Urinary bladder (tissue), 3 donors: ENCODE measurements at regions not wholly inside any gene's neighbourhood (a gene's known extent, or its start where the extent isn't known, plus 50 kb on each side); places are given as distances from the start of the nearest gene placed in this dataset.

Source experiments
- DNase-seq: peaks from one replicate; pipeline ENCODE4 v3.0.0-alpha.2; 2015; ENCODE audit errors: extremely low spot score
- H3K27ac ChIP-seq: one replicate; pipeline ENCODE4 v1.5.1; 2013; ENCODE audit warnings: low read depth, mild to moderate bottlenecking, moderate library complexity
- H3K36me3 ChIP-seq: one replicate; pipeline ENCODE4 v1.6.1; 2013; ENCODE audit warnings: mild to moderate bottlenecking, moderate library complexity; ENCODE audit not compliant: insufficient read depth
- H3K4me1 ChIP-seq: one replicate; pipeline ENCODE4 v1.6.1; 2013; ENCODE audit warnings: mild to moderate bottlenecking, moderate library complexity; ENCODE audit not compliant: insufficient read depth
- H3K4me3 ChIP-seq: one replicate; pipeline ENCODE4 v1.5.1; 2013; ENCODE audit warnings: low read depth, low read length
- WGBS: extraction: QIAGEN DNeasy Blood & Tissue Kit; methylation state at CpG from one replicate; pipeline ENCODE4 v1.1.7; 2013; 5-methylcytosine and 5-hydroxymethylcytosine counted together
- donor health status: healthy with polysubstance abuse.
- donor health status: healthy.

- H3K4me1 ChIP-seq: no peaks in the 10 kb centered on the region
- WGBS: 28% methylated on average over 3 of the region's 3 CpGs
- H3K36me3 ChIP-seq: no peaks in the 10 kb centered on the region
- H3K27ac ChIP-seq: no peak overlapping the region
- H3K4me3 ChIP-seq: no peak overlapping the region
- no peak for DNase-seq
Observed at GRCh38 chr5:104643320-104643719, 1080.7 kb upstream of the NUDT12 start.

GRCh38 chr5:104635227-104635626 lies 1072.6 kb upstream of the NUDT12 start:
- 72% methylated on average over 3 of the region's 3 CpGs for WGBS
- no peak overlapping the region for H3K27ac ChIP-seq
- no peaks in the 10 kb centered on the region for H3K36me3 ChIP-seq
- no peak for DNase-seq
- no peaks in the 10 kb centered on the region for H3K4me1 ChIP-seq
- H3K4me3 ChIP-seq: no peak overlapping the region

DNA sequence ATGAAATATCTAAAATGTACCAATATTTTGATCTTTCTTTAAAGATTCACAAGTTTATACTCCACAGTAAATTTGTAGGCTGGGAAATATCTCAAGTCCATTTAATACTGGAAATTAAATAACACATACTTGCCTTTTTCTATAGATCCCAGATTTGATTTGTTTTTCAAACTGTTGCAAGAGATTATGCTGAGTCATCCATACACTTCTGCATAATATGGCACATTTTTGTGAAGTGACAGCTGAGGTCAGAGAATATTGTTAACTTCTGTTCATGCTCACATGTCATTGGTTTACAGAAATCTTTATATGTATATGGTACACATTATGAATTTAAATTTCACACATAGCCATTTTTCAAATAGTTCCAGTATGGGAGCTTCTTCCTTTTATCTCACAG lies 1066.3 kb upstream of the NUDT12 start:
- Histone ChIP-seq H3K4me1 (no peaks in the 10 kb centered on the region), H3K4me3 (no peak overlapping the region), H3K36me3 (no peaks in the 10 kb centered on the region), H3K27ac (no peak overlapping the region)
- DNase-seq: no peak

GRCh38 chr5:104626122-104626521 lies 1063.5 kb upstream of the NUDT12 start:
- Histone ChIP-seq H3K36me3 (no peaks in the 10 kb centered on the region), H3K27ac (no peak overlapping the region), H3K4me3 (no peak overlapping the region), H3K4me1 (no peaks in the 10 kb centered on the region)
- no peak for DNase-seq
- WGBS: 66% methylated on average over 2 of the region's 2 CpGs

- WGBS: 82% methylated on average over 6 of the region's 6 CpGs
- Histone ChIP-seq H3K27ac (no peak overlapping the region), H3K36me3 (no peaks in the 10 kb centered on the region), H3K4me3 (no peak overlapping the region), H3K4me1 (no peaks in the 10 kb centered on the region)
- DNase-seq: no peak
Observed at GRCh38 chr5:104612005-104612404, 1049.4 kb upstream of the NUDT12 start.

DNA sequence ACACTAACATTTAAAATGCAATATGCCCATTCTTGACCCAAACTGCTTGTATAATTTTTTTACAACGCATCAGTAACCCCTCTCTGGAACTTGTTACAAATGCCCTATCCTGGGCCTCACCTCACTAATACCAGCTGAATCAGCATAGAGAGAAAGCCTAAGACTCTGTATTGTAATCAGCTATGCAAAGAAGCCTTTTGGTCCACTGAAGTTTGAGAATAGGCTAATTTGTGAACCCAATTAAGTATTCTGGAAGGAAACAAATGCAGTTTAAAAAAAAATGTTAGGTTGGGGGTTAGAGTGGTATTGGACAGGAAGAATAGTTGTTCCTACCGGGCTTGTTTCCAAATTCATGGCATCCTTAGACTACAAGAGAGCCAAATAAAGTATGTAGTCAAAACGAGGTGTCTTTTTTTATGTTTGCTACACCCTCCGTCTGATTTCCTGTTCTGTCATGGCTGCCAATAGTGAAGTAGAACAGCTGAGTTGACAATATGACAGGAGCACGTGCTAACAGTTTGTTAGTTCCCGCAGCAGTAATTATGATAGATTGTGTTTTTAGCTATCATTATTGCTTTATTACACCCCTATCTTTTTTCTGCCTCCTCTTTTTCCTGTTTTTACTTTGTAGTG lies 1048.7 kb upstream of the NUDT12 start:
- H3K27ac ChIP-seq: no peak overlapping the region
- DNase-seq: no peak
- no peak overlapping the region for H3K4me3 ChIP-seq
- no peaks in the 10 kb centered on the region for H3K36me3 ChIP-seq
- no peaks in the 10 kb centered on the region for H3K4me1 ChIP-seq
- WGBS: 40% methylated on average over 6 of the region's 6 CpGs

- WGBS: 78% methylated on average over 5 of the region's 5 CpGs
- no peak for DNase-seq
- Histone ChIP-seq H3K36me3 (no peaks in the 10 kb centered on the region), H3K27ac (no peak overlapping the region), H3K4me3 (no peak overlapping the region), H3K4me1 (no peaks in the 10 kb centered on the region)
Observed at GRCh38 chr5:104606258-104606829, 1043.8 kb upstream of the NUDT12 start.

DNA sequence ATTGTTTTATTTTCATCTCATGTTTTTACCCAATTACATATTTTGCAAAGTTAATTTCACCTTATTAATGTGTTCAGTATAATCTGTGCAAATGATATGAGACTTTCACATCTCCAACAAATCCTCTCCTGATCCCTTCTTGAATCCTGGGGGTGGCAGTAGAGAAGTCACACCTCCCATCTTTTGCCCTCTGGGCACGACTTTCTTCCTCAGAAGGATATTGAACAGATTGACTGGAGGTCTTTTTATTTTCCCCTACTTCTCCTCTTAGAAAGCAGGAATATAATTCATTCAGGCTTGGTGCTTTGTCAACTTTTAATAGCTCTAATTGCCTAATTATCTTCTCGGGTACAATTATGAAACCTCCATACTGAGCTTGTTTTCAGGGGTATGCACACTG lies 1037.1 kb upstream of the NUDT12 start:
- Histone ChIP-seq H3K27ac (no peak overlapping the region), H3K4me3 (no peak overlapping the region), H3K36me3 (no peaks in the 10 kb centered on the region), H3K4me1 (no peaks in the 10 kb centered on the region)
- WGBS: 76% methylated on average over 2 of the region's 2 CpGs
- no peak for DNase-seq

DNA sequence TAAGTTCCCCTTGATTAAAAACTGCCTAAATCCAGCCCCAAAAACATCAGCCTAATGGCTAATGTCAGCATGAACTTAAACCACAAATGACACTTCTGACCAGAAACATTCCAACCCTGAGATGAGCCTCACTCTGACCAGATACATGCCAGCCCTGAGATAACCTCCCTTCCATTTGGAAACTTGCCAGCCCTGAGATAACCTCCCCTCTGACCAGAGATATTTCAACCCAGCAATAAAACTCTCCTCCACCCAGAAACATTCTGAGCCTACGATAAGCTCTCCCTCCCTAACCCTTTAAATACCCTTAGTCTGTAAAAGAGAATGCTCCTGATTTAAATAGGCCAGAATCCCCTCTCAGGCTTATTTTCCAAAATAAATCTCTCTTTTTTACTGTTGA lies 1035.7 kb upstream of the NUDT12 start:
- DNase-seq: no peak
- H3K4me1 ChIP-seq: no peaks in the 10 kb centered on the region
- H3K4me3 ChIP-seq: no peak overlapping the region
- 3% methylated on average over 1 of the region's 1 CpG for WGBS
- no peak overlapping the region for H3K27ac ChIP-seq
- no peaks in the 10 kb centered on the region for H3K36me3 ChIP-seq

GRCh38 chr5:104594850-104595249 lies 1032.3 kb upstream of the NUDT12 start:
- H3K4me1 ChIP-seq: no peaks in the 10 kb centered on the region
- DNase-seq: no peak
- H3K27ac ChIP-seq: no peak overlapping the region

DNA sequence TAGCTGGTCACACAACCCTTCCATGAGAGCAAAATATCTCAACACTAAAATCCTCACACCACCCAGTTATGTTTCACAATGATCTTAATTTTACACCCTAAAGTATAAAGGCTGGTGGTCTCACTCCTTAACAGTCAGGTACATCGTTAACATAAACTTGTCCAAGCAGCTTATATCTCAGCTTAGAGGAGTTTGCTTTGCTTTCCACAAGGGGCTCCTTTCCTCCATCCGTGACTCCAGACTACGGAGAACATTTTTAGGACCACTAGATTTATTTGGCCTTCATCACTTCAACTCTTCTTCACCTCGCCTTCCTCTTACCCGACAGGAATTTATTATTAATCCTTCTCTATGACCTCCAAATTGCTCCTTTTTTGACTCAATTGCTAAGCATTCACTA lies 1014.1 kb upstream of the NUDT12 start:
- no peak for DNase-seq
- H3K36me3 ChIP-seq: no peaks in the 10 kb centered on the region
- no peak overlapping the region for H3K4me3 ChIP-seq
- H3K4me1 ChIP-seq: no peaks in the 10 kb centered on the region
- no peak overlapping the region for H3K27ac ChIP-seq
- WGBS: 70% methylated on average over 5 of the region's 5 CpGs

More at GRCh38 chr5:104594850-104595249, 1032.3 kb upstream of the NUDT12 start:
- Histone ChIP-seq H3K36me3 (no peaks in the 10 kb centered on the region), H3K4me3 (no peak overlapping the region)
- WGBS: 80% methylated on average over 4 of the region's 4 CpGs

DNA sequence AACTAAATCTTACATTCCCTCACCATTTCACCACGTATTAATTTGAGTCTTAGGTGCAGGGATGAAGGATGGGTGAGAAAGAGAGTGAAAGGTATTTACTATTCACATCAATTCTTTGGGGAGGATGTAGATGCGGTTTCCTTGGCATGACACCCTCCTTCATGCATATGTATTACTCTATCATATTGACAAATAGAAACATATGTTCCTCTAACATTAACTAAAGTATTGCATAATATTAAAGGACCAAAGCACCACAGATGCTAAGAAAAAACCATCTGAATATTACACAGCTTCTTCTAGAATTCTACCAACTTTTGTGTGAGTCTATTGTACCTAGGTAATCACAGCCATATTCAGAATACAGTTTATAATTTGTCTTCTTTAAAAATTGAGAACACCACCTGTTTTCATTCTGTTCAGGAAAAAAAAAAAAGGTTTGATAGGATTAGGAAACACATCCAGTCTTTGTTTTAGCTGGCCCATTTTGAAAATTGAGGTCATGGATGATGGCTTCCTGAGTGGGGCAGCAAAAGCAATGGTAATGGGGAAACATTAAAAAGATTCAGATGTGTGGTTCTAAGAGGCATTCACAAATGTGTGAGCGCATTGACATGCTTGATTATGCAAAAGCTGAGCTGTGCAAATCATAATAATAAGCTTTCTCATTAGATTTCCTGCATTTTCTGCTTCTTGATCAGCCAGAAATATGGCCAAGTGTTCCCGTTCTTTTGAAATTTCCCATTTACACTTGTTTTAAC lies 1011.5 kb upstream of the NUDT12 start:
- peaks cover 1% of the 10 kb centered on the region for H3K4me1 ChIP-seq
- H3K36me3 ChIP-seq: no peaks in the 10 kb centered on the region
- H3K4me3 ChIP-seq: no peak overlapping the region
- WGBS: 87% methylated on average over 4 of the region's 4 CpGs
- H3K27ac ChIP-seq: no peak overlapping the region
- DNase-seq: no peak

- H3K27ac ChIP-seq: no peak overlapping the region
- WGBS: 76% methylated on average over 1 of the region's 1 CpG
Observed at GRCh38 chr5:104569621-104570020, 1007.0 kb upstream of the NUDT12 start.

DNA sequence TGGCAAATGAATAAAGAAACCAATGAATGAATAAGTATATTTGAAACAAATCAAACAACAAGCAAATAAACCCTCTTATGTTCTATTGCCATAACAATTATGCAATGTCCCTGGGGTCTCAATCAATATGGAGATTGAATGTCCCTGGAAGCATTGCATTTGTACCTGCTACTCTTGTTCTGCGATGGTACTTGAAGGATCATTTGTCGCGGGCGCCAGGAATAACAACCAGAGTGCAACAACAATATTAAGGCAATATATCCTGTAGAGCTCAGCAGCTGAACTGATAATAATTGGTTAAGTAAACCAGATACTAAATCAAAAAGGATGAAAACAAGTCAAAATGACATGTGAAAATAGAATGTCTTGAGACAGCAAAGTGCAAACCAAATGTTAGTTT lies 1001.9 kb upstream of the NUDT12 start:
- H3K4me3 ChIP-seq: no peak overlapping the region
- H3K36me3 ChIP-seq: no peaks in the 10 kb centered on the region
- H3K27ac ChIP-seq: no peak overlapping the region
- peaks cover under 1% of the 10 kb centered on the region for H3K4me1 ChIP-seq
- no peak for DNase-seq
- 97% methylated on average over 4 of the region's 4 CpGs for WGBS

More at GRCh38 chr5:104569621-104570020, 1007.0 kb upstream of the NUDT12 start:
- H3K4me3 ChIP-seq: no peak overlapping the region
- H3K36me3 ChIP-seq: no peaks in the 10 kb centered on the region
- no peak for DNase-seq
- H3K4me1 ChIP-seq: peaks cover 1% of the 10 kb centered on the region
